HG03066 (cell line): ENCODE measurements at regions not wholly inside any gene's neighbourhood (a gene's known extent, or its start where the extent isn't known, plus 50 kb on each side); places are given as distances from the start of the nearest gene placed in this dataset.
A peak's percentile ranks its signal among the peaks of the same experiment; 100 is the strongest.

Experiments
- ATAC-seq: cut with Tn5 transposase; IDR thresholded peaks from one replicate; pipeline ENCODE4 v1.9.1; 2021; ENCODE audit warnings: low read depth; ENCODE audit not compliant: unreplicated experiment

DNA sequence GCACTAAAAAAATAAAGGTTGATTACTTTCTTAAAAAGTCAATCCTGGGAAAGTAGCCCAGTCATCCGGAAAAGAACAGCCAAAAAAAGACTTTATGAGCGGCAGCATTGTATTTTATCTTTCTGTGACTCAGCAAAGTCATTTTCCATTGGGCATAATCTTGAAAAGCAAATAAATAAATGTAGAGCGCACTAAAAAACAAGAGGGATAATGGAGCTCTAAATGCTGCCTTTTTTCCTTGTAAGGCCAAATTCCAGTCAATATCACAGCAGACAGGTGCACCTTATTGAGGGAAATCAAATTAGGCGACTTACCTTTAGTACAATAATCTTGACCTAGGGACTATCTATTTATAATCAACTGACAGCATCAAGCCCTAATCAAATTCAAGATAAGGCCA, 266.8 kb downstream of the MTRR start:
- no peak for ATAC-seq

- ATAC-seq: no peak
Observed at GRCh38 chr5:8136271-8136670, 267.3 kb downstream of the MTRR start.

DNA sequence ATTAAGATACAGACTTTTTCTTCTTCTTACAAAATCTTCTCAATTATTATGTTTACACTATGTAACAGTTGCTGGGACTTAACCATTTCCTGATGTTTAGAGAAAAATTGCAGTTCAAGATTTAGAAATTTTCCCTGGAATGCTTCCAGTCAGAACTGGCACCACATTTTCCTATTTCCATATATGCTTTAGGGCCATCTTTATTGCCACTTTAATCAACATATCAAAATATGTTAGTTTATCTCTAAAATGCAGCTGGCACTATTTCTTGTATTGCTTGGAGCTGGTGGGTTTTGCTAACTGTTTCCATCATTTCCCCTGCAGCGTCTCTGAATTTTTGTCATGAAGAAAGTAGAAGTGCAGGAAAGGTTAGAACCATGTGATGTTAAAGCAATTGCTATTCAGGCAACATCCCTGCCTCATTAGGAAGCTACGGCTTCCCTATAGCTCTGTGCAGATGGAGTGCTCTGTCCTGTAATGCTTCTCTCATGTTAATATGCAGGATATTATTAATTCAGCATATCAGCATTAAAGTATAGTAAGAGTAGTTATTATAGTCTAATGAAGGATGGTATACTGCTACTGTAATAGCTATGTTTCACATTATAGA, 269.1 kb downstream of the MTRR start:
- ATAC-seq: no peak

- no peak for ATAC-seq
Observed at GRCh38 chr5:8138884-8139283, 269.9 kb downstream of the MTRR start.

GRCh38 chr5:8150791-8151190, 281.8 kb downstream of the MTRR start:
- no peak for ATAC-seq

GRCh38 chr5:8156706-8157105, 287.8 kb downstream of the MTRR start:
- no peak for ATAC-seq

- ATAC-seq: no peak
Observed at GRCh38 chr5:8157320-8157822, 288.4 kb downstream of the MTRR start.

- no peak for ATAC-seq
Observed at GRCh38 chr5:8176101-8176693, 307.2 kb downstream of the MTRR start.

DNA sequence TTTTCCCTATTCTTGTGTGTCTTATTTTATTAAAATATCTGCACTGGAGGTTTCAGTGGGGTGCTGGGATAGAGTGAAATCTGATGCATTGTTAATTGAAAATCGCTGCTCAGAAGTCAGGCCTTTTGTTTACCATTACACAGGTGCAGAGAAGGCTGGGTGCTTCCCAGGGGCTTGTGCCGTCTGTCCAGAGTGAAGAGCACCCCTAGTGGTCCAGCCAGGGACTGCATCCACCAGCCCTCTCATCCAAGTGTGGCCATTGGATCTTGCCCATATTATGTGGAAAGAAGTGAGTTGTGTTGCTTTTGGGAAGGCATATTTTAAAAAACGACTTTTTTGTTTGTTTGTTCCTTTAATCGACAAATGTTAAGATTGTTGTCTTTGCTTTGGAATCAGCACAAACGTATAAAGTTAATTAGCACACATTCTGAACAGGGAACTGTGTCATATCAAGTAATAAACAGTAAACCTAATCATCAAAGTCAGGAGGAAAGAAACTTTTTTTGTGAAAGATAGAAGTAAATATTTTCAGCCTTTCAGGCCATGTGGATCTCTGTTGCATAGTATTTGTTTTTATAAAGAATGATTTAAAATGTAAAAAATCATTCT, 315.6 kb downstream of the MTRR start:
- peak; percentile 91 for ATAC-seq

GRCh38 chr5:8185852-8186251, 316.9 kb downstream of the MTRR start:
- ATAC-seq: no peak

DNA sequence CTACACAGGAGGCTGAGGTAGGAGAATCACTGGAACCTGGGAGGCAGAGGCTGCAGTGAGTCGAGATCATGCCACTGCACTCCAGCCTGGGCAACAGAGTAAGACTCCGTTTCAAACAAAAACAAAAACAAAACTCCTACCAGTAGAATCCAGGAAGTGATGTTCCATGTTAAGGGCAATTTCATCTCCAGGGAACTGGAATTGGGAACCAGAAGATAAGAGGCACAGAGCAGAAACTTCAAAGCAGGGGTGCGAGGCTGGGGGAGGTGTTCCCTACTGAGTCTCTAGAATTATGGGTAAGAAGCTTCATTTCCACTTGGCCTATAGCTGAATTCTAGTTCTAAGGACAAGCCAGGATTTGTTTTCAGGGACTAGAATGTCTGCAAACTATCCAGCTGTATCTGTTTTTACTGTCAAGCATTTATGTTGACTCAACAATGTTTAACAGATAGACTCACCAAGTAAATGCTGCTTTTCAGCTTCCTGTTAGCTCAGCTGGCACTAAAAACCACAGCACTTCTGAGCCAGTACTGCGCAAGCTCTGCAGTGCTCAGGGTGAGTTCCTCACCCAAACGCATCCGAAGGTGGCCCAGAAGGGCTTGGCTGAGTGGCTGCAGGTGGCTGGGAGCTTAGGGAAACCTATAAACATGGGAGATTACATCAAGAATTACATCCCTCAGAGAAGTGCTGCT, 320.1 kb downstream of the MTRR start:
- ATAC-seq: no peak

GRCh38 chr5:8192840-8193239, 323.9 kb downstream of the MTRR start:
- no peak for ATAC-seq

DNA sequence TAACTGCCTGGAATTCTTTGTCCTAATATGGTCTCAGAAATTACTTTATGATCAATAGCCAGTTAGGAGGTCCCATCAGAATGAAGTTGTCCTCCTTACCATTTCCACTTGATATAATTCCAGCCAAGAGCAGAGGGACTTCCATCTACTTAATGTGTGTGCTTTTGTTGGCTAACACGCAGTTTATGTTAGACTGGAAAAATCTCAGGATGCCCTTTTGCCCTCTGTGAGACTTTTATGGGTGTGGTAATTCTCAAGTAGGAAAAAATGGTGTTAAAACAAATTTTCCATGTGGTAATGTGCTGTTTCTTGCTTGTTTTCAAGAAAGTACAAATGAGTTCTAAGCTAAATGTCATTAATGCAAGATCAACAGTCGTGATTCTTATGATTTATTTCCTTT, 327.1 kb downstream of the MTRR start:
- ATAC-seq: no peak

DNA sequence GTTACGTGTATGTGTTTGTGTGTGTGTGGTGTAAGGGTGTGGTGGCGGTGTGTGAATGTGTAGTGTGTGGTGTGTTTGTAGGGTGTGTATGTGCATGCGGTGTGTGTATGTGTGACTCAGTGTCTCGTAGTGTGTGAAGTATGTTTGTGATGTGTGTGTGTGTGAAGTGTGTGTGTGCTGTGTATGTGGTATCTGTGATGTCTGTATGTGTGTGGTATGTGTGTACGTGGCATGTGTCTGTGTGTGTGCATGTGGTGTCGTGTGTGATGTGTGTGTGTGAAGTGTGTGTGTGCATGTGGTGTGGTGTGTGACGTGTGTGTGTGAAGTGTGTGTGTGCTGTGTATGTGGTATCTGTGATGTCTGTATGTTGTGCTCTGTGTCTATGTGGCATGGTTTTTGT, 339.4 kb downstream of the MTRR start:
- ATAC-seq: no peak

- no peak for ATAC-seq
Observed at GRCh38 chr5:8209500-8209899, 340.6 kb downstream of the MTRR start.

DNA sequence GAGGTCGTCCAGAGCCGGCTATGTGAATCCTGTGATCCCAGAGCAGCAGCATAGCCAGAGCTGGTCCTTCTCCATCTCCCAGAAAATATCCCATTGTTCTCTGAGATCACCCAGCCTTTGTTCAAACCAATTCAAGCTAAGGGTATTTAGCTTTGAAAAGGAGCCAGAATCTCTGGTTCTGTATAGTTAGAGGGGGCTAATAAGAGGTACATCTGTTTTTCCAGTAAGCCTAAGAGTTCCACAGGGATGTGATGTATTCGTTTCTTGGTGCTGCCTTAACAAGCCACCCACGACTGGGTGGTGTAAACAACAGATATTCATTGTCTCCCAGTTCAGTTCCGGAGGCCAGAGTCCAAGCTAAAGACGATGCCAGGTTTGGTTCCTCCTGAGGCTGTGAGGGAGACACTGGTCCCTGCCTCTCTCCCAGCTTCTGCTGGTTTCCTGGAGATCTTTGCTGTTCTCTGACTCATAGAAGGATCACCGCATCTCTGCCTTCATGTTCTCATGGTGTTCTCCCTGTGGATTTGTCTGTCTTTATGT, 344.8 kb downstream of the MTRR start:
- ATAC-seq: no peak

- no peak for ATAC-seq
Observed at GRCh38 chr5:8216921-8217320, 348.0 kb downstream of the MTRR start.

DNA sequence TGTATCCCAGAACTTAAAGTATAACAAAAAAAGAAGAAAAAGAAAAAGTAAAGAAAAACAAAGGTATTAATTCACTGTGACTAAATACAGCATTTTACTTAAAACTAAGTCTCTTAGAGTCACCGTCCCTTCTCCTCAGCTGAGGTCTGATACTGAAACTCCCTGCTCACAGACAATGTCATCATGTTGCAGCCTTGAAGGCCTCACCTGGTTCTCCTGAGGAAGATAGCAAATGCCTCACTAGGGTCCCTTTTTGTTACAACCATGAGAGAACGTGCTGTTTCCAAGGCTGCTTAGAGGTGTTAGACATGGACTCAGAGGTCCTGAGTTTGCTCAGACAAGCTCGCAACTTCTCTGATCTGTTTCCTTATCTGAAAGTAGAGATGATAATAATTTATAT, 357.2 kb downstream of the MTRR start:
- ATAC-seq: no peak

GRCh38 chr5:8227112-8227511, 358.2 kb downstream of the MTRR start:
- no peak for ATAC-seq

- no peak for ATAC-seq
Observed at GRCh38 chr5:8229551-8229950, 360.6 kb downstream of the MTRR start.

GRCh38 chr5:8230868-8231267, 361.9 kb downstream of the MTRR start:
- ATAC-seq: no peak
